GM21723 (cell line): ENCODE measurements at regions not wholly inside any gene's neighbourhood (a gene's known extent, or its start where the extent isn't known, plus 50 kb on each side); places are given as distances from the start of the nearest gene placed in this dataset.
"Not testable (repeated sequence)": the region's sequence is repeated elsewhere in the genome, so short reads cannot be mapped to it uniquely, and the experiment has no call there.

Experiments used
- ATAC-seq: cut with Tn5 transposase; IDR thresholded peaks from one replicate; pipeline ENCODE4 v1.9.1; 2021; ENCODE audit warnings: mild to moderate bottlenecking, moderate library complexity; ENCODE audit not compliant: unreplicated experiment

DNA sequence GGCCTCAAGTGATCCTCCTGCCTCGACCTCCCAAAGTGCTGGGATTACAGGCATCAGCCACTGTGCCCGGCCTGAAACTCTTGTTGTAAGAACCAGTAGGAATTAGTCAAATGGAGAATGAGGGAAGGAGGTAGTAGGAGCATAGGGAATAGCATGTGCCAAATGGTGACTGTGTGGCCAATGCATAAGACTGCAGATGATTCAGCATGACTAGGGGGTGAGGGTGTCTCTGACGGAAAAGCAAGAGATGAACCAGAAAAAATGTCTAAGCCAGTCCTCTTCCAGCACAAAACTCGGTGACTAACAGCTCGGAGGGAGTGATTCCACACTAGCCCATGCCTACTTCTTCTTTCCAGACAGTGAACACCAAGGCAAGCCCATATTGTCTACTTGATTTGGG is 58.2 kb upstream of the DUSP21 start:
- no peak for ATAC-seq

DNA sequence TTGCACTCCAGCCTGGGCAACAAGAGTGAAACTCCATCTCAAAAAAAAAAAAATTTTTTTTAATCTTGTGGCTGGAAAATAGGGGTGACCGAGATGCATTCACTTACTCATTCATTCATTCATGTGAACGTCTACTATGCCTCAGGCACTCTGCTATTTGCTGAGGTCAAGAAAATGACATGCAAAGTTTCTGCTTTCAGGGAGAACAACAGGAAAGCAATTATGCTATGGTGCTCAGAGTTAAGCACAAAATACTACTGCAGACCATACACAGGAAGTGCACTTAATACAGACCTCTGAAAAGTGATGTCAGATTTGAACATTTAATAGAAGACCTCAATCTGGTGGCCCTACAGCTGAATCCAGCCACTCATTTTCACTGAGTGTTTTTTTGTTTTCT is 59.6 kb upstream of the DUSP21 start:
- no peak for ATAC-seq

DNA sequence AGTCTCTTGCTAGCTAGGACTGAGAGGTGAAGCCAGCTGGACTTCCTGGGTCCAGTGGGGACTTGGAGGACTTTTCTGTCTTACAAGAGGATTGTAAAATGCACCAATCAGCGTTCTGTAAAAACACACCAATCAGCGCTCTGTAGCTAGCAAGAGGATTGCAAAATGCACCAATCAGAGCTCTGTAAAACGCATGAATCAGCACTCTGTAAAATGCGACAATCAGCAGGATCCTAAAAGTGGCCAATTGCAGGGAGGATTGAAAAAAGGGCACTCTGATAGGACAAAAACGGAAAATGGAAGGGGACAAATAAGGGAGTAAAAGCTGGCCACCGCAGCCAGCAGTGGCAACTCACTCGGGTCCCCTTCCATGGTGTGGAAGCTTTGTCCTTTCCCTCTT is 65.6 kb upstream of the DUSP21 start:
- no peak for ATAC-seq

DNA sequence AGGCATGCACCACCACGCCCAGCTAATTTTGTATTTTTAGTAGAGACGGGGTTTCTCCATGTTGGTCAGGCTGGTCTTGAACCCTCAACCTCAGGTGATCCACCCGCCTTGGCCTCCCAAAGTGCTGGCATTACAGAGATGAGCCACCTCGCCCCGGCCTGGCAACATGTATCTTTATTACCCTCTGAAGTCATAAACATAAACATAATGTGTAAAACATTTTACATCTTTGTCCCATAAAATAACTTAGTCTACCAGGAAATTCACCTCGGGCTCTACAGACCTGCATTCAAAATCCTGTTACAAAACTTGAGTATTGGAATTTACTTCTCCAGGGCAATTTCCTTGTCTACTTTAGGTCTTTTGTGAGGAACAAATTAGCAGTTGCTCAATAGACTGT is 68.1 kb upstream of the DUSP21 start:
- no peak for ATAC-seq

DNA sequence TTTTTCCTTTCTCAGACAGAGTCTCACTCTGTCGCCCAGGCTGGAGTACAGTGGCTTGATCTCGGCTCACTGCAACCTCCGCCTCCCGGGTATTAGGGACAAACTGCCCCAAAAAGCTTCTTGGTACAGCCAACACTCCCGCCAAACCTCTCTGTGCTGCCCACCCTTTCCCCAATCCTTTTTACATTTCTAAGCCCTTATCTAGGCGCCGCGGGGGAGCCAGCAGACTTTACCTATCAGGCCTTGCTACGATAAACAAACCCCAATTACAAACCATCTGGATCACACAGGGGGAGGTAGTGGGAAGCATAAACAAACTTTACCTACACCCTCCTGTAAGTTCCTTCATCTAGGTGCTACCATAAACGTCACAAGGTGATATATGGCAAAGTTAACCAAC is 69.8 kb upstream of the DUSP21 start:
- not testable (repeated sequence) for ATAC-seq

DNA sequence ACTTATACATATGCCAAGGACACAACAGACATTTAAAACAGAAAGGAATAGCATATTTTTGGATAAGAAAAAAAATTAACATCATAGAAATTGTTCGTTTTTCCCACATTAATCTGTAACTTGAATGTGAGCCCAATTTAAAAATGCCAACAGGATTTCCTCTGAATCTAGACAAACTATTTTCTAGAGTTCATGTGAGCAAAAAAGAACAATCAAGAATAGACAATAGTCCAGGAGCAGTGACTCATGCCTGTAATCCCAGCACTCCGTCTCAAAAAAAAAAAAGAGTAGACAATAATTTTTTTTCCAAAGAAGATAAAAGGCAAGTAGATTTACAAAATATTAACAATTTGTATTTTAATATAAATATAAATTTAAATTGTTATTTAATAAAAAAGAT is 73.7 kb upstream of the DUSP21 start:
- no peak for ATAC-seq

DNA sequence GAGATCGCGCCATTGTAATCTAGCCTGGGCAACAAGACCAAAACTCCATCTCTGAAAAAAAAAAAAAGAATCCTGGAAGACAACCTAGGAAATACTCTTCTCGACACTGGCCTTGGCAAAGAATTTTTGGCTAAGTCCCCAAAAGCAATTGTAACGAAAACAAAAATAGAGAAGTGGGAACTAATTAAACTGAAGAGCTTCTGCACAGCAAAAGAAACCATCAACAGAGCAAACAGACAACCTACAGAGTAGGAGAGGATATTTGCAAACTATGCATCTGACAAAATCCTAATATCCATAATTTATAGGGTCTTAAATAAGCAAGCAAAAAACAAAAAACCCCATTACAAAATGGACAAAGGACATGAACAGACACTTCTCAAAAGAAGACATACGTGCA is 76.5 kb upstream of the DUSP21 start:
- no peak for ATAC-seq

DNA sequence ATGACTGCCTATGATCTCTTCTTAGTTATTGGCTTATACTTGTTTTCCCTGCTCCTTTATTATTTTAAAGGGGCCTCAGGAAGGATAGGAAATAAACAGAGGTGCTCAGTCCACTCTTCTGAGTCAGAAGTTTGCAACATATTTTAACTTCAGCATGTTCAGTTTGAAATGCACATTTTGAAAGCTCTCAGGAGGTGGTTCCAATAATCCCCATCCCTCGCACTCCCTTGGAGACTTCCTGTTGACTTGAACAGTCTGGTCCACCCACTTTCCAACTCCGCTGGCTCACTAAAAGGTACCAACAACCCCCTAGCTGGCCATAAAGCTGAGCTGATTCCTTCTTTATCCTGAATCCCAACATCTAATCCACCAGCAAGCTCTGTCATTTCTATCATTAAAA is 78.3 kb upstream of the DUSP21 start:
- no peak for ATAC-seq

DNA sequence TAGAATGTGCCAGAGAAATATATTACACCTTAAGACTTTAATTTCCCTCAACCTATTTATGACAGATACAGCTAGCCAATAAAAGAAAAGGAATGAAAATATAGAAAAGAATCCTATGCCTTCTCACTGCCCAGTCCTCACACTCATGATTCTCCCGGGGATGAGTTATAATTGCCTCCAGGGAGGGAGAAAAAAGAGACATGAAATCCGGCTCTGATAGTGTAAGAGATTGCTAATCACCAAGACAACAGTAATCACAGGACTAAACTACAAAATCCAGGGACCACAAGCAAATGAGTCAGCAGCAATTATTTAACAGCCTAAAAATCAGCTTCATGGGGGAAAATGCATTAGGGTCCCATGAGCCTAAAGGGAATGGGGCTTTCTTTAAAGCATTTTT is 95.9 kb upstream of the DUSP21 start:
- ATAC-seq, result no peak

DNA sequence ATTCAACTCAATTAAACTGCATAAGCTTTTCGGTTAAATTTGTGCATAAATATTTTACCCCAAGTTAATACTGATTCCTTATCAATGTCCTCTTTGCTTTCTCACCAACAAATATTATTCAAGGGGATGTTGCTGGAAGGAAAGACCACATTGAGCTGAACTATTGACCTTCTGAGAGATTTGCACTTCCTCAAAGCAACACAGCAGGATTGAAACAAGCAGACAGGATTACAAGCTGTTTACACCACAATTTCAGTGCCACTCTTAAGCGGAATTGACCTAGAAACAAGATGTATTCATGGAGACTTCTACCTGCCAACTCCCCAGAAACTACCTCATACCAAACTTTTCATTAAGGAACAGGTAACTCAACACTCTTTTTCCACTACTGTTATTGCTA is 96.5 kb upstream of the DUSP21 start:
- ATAC-seq, result no peak

DNA sequence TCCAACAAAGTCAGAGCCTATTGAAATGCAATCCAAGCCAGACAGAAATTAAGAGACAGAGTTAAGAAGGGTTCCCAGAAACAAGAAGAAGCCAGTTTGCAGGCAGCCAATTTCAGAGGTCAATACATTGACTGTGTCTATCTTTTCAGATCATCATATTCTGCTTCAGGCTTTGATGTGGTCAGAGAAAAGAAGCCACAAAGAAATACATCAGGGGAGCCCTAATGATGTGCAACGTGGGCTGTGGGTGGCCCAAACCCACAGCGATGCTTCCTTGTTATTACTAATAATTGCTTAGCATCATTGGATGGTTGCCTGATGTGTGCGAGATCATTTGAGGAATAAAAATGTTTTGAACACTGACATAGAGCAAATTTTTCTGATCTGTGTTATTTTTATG is 99.0 kb upstream of the DUSP21 start:
- no peak for ATAC-seq

DNA sequence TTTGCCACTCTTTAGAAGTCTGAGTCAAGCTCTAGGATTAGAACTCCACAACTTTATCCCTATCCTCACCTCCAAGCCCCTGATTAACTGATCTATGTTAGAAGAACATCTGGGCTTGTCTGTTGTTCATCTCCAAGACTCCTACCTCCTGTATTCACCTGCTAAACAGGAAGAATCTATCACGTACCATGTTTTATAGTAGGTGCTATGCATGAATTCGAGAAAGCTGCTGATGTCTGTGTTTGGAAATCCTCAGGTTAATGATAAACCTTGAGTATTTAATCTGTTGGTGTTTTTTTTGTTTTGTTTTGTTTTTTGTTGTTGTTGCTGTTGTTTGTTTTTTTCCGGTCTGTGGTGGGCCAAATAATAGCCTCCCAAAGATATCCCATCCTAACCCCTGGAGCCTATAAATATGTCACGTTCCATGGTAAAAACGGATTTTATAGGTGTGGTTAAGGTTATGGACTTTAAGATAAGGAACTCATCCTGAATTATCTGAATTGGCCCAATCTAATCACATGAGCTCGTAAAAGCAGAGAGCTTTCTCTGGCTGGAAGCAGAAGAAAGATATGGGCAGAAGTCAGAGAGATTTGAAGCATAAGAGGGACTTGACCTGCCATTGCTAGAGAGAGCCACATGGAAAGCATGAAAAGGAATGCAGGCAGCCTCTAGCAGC is 101.2 kb upstream of the DUSP21 start:
- ATAC-seq, result no peak

DNA sequence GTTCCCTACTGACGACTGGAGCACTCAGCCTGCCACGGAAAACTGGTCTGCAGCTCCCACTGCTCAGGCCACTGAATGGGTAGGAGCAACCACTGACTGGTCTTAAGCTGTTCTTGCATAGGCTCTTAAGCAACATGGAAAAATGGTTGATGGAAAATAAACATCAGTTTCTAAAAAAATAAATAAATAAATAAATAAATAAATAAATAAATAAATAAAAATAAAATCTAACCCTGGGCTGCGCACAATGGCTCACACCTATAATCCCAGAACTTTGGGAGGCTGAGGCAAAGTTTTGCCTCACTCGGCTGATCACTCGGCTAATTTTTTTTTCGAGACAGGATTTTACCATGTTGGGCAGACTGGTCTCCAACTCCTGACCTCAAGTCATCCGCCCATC is 102.0 kb upstream of the DUSP21 start:
- ATAC-seq, result not testable (repeated sequence)

DNA sequence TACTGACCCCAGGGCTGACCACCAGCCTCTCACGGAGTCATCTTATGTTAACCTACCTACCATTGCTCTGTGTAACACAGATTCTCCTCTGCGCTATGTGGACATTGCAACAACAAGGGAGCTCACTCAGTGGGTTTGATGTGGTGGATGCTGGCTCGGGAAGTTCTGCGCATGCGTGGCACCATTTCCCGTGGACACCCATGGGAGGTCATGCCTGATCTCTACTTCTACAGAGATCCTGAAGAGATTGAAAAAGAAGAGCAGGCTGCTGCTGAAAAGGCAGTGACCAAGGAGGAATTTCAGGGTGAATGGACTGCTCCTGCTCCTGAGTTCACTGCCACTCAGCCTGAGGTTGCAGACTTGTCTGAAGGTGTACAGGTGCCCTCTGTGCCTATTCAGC is 102.4 kb upstream of the DUSP21 start:
- not testable (repeated sequence) for ATAC-seq

DNA sequence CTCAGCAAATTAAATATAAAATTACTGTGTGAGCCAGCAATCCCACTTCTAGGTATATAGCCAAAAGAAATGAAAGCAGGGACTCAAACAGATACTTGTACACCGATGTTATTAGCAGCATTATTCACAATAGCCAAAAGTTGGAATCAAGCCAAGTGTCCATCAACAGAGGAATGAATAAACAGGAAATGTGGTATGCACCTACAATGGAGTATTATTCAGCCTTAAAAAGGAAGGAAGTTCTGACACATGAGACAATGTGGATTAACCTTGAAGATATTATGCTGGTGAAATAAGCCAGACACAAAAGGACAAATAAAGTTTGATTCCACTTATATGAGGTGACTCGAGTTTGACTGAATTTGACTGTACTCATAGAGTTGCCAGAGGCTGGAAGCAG is 108.3 kb upstream of the DUSP21 start:
- ATAC-seq, result no peak

DNA sequence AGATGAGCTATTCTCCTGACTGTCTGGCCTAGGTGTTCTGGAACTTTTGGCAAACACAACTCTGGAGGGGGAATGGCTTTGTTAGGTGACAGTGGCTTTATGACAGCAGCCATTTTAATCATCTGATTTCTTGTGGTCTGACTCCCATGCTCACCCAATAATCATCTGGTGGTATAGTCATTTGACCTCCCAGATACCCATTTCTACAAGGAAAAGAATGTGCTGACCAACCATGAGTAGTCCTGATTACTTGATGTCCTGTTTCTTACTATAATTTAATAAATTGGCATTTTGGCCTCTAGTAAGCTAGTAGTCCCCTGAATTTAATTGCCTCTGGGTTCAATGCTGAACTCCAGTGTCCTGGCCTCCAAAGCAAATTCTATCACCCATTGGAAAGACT is 109.9 kb upstream of the DUSP21 start:
- no peak for ATAC-seq

DNA sequence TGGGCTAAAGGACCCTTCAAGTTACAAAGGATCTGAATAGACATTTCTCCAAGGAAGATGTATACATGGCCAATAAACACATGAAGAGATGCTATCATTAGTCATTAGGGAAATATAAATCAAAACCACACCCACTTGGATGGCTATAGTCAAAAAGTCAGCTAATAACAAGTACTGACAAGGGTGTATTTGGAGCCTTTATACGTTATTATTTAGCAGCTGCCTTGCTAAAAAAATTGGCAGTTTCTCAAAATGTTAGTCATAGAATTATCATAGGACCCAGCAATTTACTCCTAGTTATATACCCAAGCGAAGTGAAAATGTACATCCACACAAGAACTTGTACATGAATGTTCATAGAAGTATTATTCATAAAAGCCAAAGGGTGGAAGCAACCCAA is 112.7 kb upstream of the DUSP21 start:
- no peak for ATAC-seq

DNA sequence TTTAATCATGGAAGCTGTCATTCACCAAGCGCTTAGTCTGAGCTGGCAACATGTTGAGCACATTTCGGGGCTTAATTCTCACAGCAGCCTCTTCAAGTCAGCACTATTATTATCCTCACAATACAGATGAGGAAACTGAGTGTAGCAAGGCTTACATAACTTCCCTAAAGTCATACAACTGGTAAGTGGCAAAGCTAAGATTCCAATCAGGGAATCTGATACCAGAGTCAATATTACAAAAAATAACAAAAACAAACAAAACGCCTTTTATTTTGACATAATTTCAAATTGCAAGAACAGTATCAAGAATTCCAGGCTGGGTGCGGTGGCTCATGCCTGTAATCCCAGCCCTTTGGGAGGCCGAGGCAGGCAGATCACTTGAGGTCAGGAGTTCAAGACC is 120.4 kb upstream of the DUSP21 start:
- ATAC-seq, result no peak

DNA sequence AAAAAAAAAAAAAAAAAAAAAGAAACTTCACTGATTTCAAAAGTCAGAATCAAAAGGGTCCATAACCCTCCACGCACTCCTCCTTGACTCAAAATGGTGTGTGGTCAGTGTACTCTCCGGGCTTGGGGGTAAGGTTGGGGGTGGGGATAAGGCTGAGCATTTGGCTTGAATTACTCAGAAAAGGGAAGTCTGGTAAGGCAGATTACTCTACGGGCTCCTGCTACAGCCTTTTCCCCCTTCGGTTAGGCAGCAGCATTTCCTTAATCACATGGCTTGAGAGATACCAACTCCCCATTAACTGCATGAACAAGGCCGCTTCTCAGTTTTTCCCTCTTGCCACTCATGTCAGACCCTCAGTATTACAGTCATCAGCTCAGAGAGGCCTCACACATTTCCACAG is 135.4 kb upstream of the DUSP21 start:
- no peak for ATAC-seq

DNA sequence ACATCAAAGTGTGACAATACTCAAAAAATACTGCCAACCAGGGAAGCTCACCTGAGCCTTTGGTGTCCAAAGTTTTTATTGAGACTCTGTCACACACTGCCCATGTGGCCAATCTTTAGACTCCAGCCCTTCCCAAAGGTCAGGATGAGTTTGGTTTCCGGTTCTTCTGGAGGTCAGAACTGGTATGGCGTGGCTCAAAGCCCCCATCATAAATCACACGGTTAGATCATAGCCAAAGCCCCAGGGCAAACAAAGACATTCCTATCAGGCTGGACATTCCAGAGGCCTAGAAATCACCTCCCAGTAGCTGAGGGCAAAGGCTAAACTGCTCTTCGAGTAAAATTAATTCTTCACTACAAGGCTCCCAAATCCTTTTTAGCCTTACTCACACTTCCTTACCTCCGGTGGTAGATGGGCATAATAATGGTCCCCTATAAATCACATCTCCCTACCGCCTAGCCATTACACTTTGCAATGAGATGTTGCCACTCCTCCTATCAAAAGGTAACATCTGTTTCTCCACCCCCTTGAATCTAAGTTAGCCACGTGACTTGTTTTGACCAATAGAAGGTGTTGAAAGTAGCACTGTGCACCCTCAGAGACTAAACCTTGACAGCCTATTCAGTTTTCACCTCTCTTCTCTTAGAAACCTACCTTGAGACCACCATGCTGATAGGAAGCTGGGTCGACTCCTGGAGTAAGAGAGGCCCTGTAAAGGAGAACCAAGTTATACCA is 137.8 kb upstream of the DUSP21 start:
- no peak for ATAC-seq

DNA sequence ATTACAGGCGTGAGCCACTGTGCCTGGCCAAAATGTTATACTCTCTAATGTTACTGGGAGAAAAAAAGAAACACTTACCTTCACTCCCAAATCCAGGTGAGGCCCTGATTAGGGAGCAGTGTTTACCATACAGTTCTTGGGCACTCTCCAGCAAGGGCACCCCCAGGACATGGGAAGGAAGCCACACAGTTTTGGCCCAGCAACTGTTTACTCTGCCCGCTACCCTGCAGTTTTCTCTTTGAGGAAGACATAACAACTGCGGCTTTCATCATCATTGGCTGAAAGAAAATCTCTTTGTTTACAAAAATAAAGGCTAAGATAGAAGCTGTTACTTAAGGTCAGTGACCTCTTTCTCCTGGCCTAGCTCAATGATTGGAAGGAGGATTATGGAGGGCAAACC is 145.5 kb upstream of the DUSP21 start:
- no peak for ATAC-seq

DNA sequence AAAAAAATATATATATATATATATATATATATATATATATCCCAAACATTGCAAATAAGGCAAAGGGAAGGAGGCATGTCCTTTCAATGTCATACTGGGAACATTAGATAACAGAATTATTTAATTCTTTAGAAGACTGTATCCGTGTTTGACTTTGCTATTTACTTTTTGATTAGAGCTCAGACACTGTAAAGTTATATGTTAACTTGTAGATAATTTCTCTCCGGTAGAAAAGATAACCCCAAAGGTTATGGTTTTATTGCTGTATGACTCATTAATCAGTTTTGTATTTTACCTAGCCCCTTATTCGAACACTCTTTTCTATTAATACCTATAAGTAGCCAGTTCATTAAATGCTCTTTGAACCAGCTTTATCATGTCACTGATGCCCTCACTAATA is 150.6 kb upstream of the DUSP21 start:
- no peak for ATAC-seq

DNA sequence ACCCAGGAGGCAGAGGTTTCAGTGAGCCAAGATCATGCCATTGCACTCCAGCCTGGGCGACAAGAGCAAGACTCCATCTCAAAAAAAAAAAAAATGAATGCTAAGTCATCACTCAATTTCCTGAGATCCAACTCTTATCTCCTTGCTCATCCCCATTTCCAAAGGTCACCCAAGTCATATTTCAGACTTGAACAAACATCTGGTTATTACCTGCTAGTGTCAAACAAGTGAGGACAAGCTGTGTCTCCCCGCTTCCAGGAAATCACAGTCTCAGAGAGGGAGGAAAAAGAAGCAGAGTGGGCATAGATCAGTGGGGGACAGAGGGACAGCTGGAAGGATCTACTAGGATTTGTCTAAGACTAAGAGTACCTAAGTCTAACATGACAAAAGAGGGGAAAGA is 147.5 kb upstream of the FUNDC1 start:
- no peak for ATAC-seq
